GM19372 (cell line): ENCODE measurements at regions not wholly inside any gene's neighbourhood (a gene's known extent, or its start where the extent isn't known, plus 50 kb on each side); places are given as distances from the start of the nearest gene placed in this dataset.

ENCODE experiments used
- ATAC-seq: cut with Tn5 transposase; IDR thresholded peaks from one replicate; pipeline ENCODE4 v1.9.1; 2021; ENCODE audit warnings: mild to moderate bottlenecking, low read depth, moderate library complexity; ENCODE audit not compliant: unreplicated experiment

DNA sequence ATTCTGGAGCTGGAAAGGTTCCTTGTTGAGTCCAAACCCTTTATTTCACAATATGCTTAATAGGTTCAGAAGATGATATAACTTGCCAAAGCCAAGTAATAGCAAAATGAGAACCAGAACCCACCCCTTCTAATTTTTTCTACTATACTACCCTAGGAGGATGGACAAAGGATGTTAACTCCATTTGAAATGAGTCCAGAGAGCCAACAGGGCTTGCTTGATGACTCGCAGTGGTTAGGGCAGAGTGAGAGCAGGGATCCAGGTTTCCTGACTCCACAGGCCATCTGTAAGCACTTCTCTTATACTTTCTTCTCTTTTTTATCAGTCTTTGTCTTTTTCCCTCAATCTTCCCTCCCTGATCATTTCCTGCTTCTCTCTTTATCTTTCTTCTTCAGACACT lies 668.1 kb downstream of the MED13L start:
- no peak for ATAC-seq

DNA sequence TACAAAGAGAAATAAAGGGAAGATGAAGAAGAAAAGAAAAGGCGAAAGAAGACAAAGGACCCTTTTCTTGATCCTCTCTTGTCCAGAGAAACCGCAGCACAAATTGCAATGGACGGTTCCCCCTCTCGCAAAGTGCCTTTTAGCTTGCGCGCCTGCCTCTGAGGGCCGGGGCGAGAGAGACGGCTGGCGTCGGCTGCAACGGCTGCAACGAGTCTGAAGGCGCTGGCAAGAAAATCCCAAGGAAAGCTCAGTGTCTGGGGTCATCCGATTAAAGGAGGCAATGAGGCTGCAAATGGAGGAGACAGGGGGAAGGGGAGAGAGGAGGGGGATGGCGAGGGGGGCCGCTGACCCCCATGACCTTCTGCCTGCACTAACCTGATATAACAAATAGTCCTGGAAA lies 671.5 kb downstream of the MED13L start:
- ATAC-seq = no peak

DNA sequence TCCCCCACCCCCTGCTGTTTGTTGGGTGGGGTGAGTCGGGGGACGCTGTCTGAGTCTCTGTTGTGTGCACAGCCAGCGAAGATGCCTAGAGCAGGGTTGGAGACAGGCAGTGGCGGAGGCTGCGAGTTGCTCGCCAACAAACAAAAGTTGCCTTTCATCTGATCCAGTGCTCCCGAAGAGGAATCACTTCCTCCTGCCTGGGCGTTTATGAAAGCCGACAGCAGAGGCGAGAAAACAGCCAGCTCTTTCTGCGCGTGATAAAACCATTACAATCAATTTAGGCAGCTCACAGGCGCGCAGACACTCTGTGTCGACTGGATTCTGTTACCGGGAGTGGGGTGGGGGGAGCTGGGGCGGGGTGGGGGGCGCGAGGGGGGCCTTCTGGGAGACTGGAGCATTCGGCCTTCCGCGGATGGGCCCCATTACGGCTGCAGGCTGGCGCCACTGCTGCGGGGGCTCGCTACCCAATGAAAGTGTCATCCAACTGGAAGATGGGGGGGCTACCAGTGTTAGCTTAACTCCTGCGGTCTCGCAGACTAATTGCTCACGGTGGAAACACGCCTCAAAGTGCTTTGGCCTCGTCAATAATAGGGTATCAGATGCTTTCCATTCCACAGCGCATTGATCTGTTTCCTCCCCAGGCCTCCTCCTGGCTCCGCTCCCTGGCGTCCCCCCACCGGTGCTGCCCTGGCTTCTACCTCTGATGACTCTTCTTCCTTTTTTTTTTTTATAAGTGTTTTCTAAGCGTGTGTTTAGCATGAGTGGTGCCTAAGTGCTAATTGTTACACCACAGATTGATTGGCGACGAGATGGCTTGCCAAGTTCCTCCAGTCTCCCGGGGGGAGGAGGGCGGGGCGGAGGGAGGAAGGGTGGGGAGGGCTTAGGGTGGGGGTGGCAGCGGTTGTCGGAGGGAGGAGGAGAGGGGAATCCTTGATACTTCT lies 678.4 kb downstream of the MED13L start:
- ATAC-seq = no peak

GRCh38 chr12:115597157-115597712 lies 680.3 kb downstream of the MED13L start:
- ATAC-seq = no peak

GRCh38 chr12:115588131-115588530 lies 689.4 kb downstream of the MED13L start:
- ATAC-seq = no peak

- ATAC-seq = no peak
Measured at GRCh38 chr12:115584156-115584555, 693.3 kb downstream of the MED13L start.

DNA sequence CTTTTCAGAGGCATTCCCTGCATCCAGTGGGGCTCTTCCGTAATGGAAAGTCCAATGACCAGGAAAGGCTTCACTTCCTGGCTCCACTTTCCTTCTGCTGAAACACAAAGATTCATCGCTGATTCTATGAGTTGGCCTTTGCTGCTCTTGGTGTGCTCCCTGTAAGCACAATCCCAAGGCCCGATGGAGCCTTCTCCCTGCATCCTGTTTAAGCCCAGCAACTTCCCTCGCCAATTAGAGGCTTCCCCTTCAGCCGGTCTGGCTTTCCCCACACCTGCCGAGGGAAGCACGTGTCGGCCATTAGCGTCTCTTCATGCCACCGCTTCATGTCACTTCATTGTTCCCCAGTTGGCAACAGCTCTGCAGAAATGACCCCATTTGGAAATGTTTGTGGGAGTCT lies 693.9 kb downstream of the MED13L start:
- ATAC-seq = no peak

- ATAC-seq = no peak
Measured at GRCh38 chr12:115577401-115577800, 700.1 kb downstream of the MED13L start.

DNA sequence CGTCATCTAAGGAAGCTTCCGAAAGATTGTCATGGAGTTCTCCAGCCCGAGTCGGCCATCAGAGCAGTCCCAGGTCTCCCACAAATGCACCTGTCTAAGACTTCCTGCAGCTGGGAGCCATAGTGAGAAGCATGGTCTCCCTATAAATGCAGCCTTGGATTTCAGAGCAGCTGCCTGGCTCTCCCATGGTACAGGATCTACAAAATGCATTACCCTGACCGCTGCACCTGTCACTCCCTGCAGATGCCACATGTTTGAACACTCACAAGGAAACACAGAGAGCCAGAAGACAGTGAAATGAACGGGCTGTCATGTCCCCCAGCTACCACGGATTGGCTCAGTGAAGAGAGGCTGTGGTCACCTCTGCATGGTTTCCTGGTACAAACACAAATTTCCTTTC lies 702.7 kb downstream of the MED13L start:
- ATAC-seq = no peak

DNA sequence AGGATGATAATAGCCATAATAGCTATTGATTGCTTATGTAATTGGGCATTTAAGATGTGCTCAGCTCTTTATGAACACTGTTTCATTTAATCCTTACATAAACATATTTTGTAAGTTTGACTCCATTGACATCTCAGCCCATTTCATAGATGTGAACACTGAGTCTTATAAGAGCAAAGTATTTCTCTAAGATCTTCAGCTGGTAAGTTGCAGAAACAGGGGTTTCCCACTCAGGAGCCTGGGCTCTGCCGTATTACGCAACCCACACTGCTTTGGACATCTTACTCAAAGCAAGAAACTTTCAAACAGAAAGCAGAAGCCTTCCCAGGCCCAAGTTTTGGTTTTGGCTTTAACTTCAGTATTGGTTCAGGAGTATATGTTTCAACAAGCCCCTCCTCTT lies 705.1 kb downstream of the MED13L start:
- ATAC-seq = no peak

DNA sequence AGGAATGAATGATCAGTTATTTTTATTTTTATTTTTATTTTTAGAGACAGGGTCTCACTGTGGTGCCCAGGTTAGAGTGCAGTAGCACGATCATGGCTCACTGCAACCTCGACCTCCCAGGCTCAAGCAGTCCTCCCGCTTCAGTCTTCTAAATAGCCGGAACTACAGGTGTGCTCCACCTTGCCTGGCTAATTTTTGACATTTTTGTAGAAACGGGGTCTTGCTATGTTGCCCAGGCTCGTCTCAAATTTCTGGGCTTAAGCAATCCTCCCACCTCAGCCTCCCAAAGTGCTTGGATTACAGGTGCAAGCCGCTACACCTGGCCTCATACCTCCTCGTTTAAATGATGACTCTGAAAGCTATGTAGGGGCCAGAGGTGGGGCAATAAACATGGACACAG lies 706.0 kb downstream of the MED13L start:
- ATAC-seq = no peak

DNA sequence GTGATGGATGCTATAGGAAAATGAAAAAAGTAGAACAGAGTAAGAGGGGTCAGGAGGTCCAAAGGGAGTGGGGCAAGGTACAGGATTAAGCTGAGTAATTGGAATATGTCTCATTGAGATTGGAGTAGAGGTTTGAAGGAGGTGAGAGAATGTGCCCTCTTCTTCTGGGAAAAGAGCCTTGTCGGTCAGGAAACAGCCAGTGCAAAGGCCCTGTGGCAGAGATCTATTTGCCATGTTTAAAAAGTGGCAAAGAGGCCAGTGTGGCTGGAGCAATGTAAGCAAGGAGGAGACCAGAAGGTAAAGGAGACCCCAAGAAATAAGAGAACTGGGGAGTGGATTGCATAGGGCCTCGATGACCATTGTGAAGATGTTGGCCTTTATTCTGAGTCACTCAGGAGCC lies 706.5 kb downstream of the MED13L start:
- no peak for ATAC-seq

DNA sequence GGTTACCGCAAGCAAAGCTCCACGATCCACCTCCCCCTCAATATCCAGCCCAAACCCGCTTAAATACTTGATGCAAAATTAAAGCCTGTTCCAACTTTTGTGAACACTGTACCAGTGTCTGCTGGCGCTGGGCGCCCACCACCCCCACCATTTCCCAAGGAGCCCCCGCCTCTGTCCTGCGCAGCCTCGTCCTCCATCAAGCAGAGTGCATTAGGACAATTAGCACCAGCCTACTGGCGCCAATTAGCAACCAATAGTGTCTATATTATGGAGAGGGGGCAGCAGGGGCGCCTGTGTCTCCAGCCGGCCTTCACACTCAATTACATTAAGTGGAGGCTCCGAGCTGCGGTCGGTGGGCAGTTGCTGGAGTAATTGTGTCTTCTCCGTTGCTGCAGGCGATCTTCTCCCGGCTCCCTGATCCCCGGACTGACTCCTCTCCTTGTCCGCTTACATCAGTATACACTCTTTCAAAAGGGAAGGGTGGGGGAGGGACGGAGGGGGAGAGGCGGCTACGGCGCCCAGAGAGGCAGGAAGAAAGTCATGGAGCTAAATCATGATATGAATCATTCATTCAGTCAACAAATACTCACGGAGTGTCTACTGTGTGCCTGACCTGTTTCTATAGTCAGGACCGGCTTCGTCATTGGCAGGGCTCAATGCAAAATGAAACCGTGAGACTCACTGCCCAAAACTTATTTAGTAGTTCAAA lies 707.3 kb downstream of the MED13L start:
- ATAC-seq = no peak

DNA sequence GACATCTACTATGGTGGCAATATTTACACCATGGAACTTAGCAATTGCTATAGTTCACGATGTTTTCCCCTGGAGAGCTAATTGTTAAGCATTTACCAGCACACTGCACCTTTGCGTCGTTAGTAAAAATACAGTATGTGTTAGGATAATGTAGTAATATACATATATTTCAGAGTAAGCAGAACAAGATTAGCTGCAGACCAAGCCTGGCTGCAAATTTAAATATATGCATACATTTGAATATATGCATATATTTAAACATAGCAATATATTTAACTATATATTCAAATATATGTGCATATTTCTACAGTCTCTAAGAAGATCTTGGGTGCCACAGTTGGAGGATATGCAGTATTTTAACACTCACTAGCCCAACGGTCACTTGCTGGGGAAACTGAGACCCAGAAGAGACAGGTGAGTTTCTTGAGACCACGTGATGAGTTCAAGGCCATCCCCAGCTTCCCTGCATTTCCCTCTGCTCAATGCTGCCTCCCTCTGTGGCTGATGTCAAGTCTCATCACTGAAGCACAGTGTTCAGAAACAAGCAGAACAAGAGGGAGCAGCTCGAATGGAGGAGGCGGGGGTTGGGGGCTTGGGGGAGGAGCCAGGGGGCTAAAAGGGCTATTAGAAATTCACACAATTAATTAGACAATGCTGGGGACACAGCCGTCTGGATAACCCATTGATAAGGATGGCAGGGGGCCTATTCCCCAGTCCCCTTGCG lies 708.0 kb downstream of the MED13L start:
- ATAC-seq = no peak

DNA sequence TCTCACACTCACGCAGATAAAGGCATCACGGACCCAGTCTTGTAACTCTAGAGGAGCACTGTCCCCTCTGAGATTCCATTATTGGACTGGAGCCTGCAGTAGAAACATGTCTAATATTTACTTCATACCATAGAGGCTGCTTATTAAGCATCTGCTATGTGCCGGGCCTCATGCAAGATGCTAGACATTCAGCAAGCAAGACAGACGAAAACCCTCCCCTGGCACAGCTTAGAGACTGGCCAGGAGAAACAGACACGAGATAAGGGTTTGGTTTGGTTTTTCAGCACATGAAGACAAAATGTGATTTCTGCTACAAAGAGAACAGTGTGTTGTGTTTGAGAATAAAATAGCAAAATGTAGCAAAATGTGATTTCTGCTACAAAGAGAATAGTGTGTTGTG lies 719.2 kb downstream of the MED13L start:
- no peak for ATAC-seq

GRCh38 chr12:115553622-115554021 lies 723.9 kb downstream of the MED13L start:
- no peak for ATAC-seq

- ATAC-seq = no peak
Measured at GRCh38 chr12:115543269-115543668, 734.2 kb downstream of the MED13L start.

DNA sequence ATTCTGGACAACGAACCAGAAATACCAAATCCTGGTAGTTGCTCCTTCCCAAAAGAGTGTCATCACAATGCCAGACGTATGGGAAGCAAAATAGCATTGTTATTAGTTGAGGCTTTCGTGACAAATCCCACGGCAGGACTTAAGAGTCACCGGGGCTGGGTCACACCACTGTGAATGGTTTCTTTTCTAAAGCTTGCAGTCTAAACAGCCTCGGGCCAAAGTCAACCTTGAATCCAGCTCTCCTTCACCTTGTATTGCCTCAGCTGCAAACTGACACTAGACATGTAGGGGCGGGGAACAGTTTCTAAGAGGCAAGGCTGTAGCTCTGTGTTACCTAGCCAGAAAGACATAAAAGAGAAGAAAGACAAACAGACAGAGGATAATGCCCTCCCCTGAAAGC lies 734.8 kb downstream of the MED13L start:
- no peak for ATAC-seq

- no peak for ATAC-seq
Measured at GRCh38 chr12:115541891-115542421, 735.5 kb downstream of the MED13L start.

DNA sequence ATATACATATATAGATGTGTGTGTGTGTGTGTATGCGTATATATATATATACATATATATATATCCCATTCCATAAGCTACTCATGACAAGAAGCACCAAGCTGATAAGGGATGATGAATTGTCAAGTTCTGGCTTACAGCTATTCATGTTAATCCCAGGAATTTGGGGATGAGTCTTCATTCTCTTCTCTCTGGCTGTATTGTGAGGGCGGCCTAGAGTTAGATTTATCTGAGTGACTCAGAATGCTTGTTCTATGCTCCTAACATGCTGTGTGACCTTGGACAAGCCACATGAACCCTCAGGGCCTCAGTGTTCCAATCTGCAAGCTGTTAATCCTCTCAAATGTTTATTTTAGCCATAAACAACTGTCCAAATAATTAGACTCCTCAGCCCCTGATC lies 749.0 kb downstream of the MED13L start:
- ATAC-seq = no peak
